Right atrium auricular region (tissue), 2 donors: ENCODE measurements at regions not wholly inside any gene's neighbourhood (a gene's known extent, or its start where the extent isn't known, plus 50 kb on each side); places are given as distances from the start of the nearest gene placed in this dataset.

Source experiments
- DNase-seq: peaks from one replicate; pipeline ENCODE4 v3.0.0-alpha.2; 2019; ENCODE audit warnings: low spot score
- H3K27ac ChIP-seq, 2 donors: fragments of 200-600 bp; sonication (generic); 1 replicate in 1 of 2; 2 replicates in 1 of 2; pipeline ENCODE4 v1.5.1; 2016 to 2019
- H3K27me3 ChIP-seq, 2 donors: fragments of 200-600 bp; sonication (generic); one replicate each; pipeline versions ENCODE4 v1.5.1 to v1.6.0; 2017 to 2019
- H3K36me3 ChIP-seq: fragments of 200-600 bp; sonication (generic); one replicate; pipeline ENCODE4 v1.5.1; 2016
- H3K4me1 ChIP-seq, 2 donors: fragments of 200-600 bp; sonication (generic); one replicate each; pipeline versions ENCODE4 v1.5.1 to v1.6.0; 2017 to 2019
- H3K4me3 ChIP-seq, 2 donors: fragments of 200-600 bp; sonication (generic); 1 replicate in 1 of 2; 2 replicates in 1 of 2; pipeline ENCODE4 v1.5.1; 2017 to 2019; ENCODE audit warnings: mild to moderate bottlenecking in 1 of 2, moderate library complexity in 1 of 2
- H3K9me3 ChIP-seq, 2 donors: fragments of 200-600 bp; sonication (generic); one replicate each; pipeline ENCODE4 v1.5.1; 2019
- CTCF ChIP-seq, 2 donors: fragments of 200-600 bp; sonication (generic); IDR thresholded peaks; one replicate each; pipeline ENCODE4 v1.5.1; 2019; ENCODE audit warnings: antibody characterized with exemption in 2 of 2

- Histone ChIP-seq H3K27me3 (no peaks in the 10 kb centered on the region), H3K4me3 (no peak overlapping the region), H3K27ac (no peak overlapping the region), H3K36me3 (no peaks in the 10 kb centered on the region), H3K9me3 (no peaks in the 10 kb centered on the region), H3K4me1 (no peaks in the 10 kb centered on the region)
- no peak for DNase-seq
- no peak for TF ChIP-seq CTCF (IDR thresholded peaks at IDR 0.05)
Observed at GRCh38 chr3:111326144-111326995, 215.6 kb upstream of the CD96 start.

DNA sequence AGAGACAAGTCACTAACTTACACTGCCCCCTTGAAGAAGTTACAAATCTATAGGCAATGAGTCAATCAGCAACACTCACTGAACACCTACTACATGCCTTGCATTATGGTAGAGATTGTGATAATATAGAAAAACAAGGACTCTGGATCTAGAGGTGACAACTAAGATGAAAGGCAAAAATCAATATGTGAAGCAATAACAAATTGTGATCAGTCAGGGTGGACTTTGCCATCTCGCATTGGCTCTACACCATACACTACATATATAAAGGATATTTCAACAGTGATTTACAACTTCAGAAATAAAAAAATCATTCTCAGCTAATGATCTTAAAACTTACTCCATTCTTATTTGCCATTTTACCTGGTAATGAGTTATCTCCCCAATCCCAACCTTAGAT, 210.7 kb upstream of the CD96 start:
- H3K36me3 ChIP-seq, result no peaks in the 10 kb centered on the region
- H3K4me1 ChIP-seq, result no peaks in the 10 kb centered on the region
- no peak for TF ChIP-seq CTCF (IDR thresholded peaks at IDR 0.05)
- DNase-seq, result no peak
- no peak overlapping the region for H3K4me3 ChIP-seq
- H3K27ac ChIP-seq, result no peak overlapping the region
- H3K9me3 ChIP-seq, result no peaks in the 10 kb centered on the region
- no peaks in the 10 kb centered on the region for H3K27me3 ChIP-seq

DNA sequence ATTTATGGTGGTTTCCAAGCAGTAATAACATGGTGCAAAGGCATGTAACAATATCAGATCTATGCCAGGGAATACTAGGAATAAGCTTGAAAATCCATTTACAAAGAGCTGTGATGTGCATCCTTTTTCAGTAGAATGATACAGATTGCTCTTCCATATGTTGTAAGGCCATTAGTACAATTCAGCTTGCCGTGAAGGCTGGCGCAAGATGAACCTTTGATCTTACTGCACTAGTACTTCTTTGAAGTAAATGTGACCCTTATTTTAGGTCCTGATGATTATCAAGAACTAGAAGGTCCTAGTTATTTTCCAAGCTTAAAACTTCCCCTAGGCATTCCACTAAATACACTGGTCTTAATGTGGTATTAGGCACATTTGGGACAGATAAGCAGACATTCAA, 210.1 kb upstream of the CD96 start:
- Histone ChIP-seq H3K4me3 (no peak overlapping the region), H3K9me3 (no peaks in the 10 kb centered on the region), H3K27ac (no peak overlapping the region), H3K4me1 (no peaks in the 10 kb centered on the region), H3K27me3 (no peaks in the 10 kb centered on the region), H3K36me3 (no peaks in the 10 kb centered on the region)
- no peak for DNase-seq
- TF ChIP-seq CTCF (IDR thresholded peaks at IDR 0.05), result no peak

GRCh38 chr3:111332488-111333080, 209.4 kb upstream of the CD96 start:
- no peak for DNase-seq
- no peaks in the 10 kb centered on the region for H3K27me3 ChIP-seq
- H3K36me3 ChIP-seq, result no peaks in the 10 kb centered on the region
- TF ChIP-seq CTCF (IDR thresholded peaks at IDR 0.05), result no peak
- H3K4me1 ChIP-seq, result no peaks in the 10 kb centered on the region
- no peak overlapping the region for H3K4me3 ChIP-seq
- no peak overlapping the region for H3K27ac ChIP-seq
- H3K9me3 ChIP-seq, result no peaks in the 10 kb centered on the region

DNA sequence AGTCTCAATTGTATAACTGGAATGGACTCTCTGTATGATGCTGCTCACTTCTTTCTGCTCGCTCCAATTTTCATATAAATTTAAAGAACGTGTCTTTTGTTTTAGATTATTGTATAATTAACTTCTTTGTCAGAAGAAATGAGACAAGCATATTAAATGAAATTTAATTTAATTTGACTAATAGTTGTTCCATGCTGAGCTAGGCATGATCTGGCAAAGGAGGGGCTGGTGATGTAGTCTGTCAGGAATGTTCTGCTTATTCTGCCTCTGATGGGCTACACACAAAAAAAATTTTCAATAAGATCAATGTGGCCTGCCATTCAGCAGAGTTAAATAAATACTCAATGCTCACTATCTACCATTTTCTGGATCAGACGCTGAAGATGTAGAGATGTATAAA, 208.4 kb upstream of the CD96 start:
- Histone ChIP-seq H3K27me3 (no peaks in the 10 kb centered on the region), H3K4me1 (no peaks in the 10 kb centered on the region), H3K36me3 (no peaks in the 10 kb centered on the region), H3K9me3 (no peaks in the 10 kb centered on the region), H3K4me3 (no peak overlapping the region), H3K27ac (no peak overlapping the region)
- no peak for TF ChIP-seq CTCF (IDR thresholded peaks at IDR 0.05)
- DNase-seq, result no peak
